HG03135 (cell line): ENCODE measurements at regions not wholly inside any gene's neighbourhood (a gene's known extent, or its start where the extent isn't known, plus 50 kb on each side); places are given as distances from the start of the nearest gene placed in this dataset.
"Not testable (repeated sequence)": the region's sequence is repeated elsewhere in the genome, so short reads cannot be mapped to it uniquely, and the experiment has no call there.

Experiments
- ATAC-seq: cut with Tn5 transposase; IDR thresholded peaks from one replicate; pipeline ENCODE4 v1.9.1; 2021; ENCODE audit warnings: mild to moderate bottlenecking, moderate library complexity; ENCODE audit not compliant: unreplicated experiment

DNA sequence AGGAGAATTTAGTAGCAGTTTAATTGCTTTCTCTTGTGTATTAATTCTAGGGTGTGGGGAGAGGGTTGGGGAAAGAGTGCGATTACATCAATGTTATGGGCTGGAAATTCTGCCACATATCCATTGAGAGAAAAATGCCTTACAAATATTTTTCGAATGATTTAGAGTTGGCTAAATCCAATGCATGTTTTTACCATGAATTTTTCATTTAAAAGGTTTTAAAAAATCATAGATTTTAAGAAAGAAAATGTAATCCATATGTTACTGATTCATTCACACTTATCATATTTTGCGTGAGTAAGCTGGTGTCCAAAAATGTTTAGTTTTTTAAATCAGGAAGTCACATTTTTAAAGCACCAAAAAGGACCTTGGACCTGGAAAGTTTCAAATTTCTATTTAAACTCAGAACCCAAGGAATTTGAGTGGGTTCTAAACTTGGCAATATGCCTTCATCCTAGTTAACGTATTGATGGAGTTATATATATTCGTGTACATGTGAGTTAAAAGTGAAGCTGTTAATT, 627.4 kb upstream of the CITED2 start:
- no peak for ATAC-seq

DNA sequence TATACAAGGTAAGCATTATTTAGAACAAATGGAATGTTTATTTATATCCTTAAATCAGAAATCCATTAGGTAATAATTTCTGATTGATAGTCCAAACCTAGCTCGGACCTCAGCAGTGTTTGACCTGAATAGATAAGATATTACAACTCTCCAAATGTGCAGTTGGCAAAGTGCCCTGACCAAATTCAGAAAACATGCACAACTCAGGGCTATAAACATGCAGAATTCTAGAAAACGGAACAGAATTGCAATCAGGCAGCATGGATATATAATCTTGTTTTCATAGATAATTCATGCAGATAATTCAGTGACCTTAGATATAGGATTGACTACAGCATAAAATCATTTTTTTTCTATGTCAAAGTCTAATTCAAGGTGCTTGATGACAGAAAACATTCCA, 626.6 kb upstream of the CITED2 start:
- no peak for ATAC-seq

DNA sequence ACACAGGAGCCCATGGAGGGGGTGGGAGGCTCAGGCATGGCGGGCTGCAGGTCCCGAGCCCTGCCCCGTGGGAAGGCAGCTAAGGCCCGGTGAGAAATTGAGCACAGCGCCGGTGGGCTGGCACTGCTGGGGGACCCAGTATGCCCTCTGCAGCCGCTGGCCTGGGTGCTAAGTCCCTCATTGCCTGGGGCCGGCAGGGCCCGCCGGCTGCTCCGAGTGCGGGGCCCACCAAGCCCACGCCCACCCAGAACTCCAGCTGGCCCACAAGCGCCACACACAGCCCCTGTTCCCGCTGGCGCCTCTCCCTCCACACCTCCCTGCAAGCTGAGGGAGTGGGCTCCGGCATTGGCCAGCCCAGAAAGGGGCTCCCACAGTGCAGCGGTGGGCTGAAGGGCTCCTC, 625.2 kb upstream of the CITED2 start:
- ATAC-seq, result not testable (repeated sequence)

DNA sequence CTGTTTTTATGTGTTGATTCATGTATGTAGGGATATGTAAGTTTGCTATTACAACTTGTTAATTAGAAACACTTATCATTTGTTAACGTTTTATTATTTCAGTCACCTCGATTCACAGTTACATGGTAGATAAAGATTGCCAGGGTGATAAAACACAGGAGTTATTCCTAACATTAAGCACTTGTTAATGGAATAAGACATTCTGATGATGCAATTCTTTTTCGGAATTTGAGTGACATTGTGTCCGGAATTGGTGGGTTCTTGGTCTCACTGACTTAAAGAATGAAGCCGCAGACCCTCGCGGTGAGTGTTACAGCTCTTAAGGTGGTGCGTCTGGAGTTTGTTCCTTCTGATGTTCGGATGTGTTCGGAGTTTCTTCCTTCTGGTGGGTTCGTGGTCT, 624.0 kb upstream of the CITED2 start:
- not testable (repeated sequence) for ATAC-seq

DNA sequence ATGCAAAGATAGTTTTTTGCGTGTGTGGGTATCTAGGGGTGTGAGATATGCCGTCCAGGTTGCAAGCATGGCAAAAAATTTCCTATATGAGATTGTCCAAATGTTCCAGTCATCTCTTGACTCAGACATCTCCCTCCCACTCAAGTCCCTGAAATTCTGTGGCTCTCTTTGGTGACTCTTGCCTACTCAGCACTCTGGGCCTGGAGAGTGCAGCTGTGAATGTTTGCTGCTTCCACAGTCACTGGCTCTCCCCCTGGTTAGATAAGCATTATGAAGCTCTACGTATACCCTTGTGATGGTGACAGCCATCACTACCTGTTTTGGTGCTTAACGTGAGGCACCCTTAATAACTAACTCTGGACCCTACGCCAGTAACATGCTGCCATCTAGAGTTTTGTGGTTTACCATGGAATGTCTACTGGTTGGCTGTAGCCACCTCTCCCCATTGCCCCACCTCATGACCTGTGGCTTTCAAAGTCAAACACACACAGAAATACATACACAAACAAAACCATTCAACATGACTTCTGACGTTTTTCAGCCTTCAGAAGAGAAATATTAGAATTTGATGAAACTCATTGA, 621.9 kb upstream of the CITED2 start:
- peak; percentile 52 for ATAC-seq

DNA sequence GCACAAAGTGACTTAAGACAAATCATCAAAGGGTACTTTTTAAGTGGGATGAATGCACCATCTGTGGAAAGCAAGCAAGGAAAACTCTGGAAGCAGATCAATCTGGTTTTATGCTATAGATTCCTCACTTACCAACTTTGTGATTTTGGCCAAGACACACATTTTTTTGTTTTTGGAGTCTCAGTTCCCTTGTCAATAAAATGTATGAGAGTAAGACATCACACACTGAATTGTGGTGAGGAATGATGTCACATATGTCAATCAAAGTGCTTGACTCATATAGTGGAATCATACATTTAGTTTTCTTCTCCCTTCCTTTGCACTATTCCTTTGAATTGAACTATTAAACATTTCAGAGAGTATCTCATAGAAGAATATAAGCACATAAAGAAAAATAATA, 620.5 kb upstream of the CITED2 start:
- ATAC-seq, result no peak

DNA sequence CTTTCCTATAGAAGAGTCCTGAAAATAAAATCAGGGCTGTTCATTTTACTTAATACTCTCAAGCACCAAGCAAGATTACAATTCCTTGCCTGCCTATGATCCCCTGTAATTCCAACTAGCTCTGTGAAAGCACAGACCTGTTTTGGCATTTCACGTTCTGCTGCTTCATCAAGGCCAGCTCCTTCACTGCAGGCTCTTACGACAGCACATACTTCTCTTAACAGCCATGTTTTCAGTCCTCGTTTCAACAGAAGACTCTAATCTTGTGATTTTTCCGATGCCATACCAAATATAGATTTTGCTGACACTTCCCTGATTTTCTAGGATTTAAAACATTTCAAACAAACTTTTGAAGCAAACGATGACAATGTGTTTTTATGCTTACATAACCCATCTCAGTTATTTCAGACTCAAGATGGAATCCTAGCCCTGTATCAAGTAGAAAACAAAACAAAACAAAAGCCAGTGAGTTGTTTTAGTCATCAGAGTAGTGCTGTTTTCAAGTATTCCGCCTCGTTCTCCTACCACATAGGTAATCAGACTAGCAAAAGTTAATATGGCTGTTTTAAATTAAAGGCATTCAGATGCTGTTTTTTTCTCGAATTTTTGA, 616.5 kb upstream of the CITED2 start:
- ATAC-seq, result no peak

DNA sequence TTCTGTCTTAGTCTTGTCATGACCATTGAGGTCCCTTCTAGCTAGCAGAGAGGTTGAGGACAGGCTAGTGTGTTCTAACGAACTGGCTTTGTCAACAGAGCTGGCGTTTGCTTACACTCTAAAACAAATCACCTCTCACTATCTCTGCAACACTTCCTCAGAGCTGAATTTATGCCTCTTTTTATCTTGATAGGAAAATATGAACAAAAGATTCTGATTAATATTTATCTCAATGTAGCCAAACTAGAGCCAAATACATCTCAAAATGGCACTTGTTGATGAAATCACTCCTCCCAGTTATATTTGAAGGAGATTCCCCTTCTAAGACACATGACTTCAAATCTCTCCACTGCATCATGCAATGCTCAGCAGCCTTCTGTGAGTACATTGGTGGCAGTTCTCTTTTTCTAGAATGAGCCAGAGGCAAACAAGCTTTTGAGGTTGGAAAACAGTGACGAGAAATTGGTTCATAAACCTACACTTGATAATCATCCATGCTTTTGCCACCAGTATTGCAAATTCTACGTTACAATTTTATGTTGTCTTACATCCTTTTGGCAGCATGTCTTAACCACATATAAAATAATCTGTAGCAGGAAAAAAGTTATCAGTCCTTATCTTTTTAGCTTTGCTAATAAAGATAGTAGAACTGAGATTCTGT, 615.7 kb upstream of the CITED2 start:
- no peak for ATAC-seq

DNA sequence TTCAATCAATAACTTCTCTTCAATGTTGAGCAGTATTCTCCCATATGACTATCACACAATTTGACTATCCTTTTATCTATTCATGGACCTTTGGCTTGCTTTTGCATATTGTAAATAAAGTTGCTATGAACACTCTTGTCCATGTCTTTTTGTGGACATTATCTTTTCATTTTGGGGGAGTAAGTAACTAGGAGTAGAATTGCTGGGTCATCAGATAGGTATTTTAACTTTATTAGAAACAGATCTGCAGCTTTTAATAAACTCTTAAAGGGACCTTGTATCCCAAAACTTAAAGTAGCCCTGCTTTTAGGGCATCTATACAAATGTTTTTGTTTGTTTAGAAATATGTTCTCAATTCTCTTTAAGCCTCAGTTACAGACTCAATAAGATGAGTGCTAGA, 614.2 kb upstream of the CITED2 start:
- no peak for ATAC-seq

DNA sequence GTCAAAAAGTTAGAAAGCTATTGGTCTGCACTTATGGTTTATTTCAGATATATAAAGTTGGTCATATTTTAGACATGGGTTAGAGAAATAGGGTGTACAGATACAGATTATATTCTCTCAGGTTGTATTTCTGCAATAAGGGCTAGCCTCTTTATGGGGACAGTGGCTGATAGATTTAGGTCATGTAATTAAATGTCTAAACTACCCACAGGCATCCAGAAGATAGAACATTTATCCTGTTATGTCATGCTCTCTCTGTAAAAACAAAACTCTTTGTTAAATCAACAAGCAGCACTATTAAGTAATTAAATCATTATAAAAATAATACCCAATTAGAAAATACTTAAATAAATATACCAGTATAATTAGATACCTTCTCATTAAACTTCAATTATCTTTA, 612.6 kb upstream of the CITED2 start:
- ATAC-seq, result no peak

DNA sequence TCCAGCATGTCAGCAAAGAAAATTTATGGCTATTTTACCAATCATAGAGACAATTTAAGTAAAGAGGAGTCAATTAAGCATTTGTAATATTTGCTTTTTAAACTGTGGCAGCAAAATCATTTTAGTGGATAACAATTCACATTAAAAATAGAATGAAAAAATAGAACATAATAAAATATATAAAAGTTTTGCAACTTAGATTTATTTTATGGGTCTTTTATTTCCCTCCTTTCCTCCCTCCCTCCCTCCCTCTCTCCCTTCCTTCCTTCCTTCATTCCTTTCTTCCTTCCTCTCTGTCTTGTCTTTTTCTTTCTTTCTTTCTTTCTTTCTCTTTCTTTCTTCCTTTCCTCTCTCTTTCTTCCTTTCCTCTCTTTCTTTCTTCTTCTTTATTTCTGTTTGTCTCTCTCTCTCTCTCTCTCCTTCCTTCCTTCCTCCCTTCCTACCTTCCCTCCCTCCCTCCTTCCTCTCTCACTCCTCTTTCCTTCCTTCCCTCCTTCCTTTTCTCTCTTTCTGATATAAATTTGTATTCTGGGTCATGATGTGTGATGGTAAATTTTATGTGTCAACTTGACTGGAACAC, 610.9 kb upstream of the CITED2 start:
- no peak for ATAC-seq

DNA sequence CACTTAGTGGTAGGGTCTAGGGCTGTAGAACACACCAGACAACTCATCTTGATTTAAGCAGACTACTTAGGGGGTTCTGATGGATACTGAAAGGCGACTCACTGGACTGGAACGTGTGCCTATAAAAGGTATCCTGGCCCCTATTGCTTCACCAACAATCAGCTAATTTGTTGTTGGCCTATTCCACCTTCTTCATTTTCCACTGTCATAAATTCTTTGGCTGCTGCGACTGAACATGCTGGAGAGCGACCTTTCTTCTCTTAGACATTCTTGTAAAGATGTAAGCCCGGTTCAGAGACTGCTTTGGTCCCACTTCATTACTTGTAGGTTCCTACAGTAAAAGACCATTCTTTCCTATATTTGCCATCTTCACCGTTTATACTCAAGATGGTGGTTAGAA, 609.9 kb upstream of the CITED2 start:
- no peak for ATAC-seq

DNA sequence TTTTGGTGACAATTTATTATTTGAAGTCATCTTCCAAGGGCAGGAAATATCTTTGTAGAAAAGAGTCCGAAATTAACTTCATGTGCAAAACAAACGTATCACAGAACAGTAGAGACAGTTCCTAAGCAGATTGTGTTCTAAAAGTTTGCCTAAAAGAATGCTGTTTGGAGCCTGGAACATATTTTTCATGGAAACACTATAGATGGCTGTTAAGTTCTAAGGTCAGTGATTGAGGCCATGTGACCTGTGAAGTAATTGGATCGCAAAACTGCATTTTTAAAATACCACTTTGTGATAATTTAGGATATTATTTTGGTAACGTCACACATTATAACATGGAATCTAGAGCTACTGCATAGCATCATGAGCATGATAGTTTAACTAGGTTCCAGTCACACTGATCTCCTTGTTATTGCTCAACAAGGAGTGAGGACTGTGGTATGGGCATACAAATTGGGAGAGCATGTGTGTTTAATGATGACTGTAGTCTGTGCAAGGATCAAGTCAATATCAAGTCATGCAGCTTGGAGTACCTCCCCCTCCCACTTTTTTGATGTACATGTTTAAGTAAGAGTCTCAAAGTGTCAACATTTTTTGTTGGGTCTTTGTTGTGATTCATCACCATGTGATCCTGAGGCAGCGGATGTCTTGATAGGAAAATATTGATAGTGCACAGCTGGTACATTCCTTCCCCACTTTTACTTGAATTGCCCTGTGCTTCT, 609.3 kb upstream of the CITED2 start:
- ATAC-seq, result no peak

DNA sequence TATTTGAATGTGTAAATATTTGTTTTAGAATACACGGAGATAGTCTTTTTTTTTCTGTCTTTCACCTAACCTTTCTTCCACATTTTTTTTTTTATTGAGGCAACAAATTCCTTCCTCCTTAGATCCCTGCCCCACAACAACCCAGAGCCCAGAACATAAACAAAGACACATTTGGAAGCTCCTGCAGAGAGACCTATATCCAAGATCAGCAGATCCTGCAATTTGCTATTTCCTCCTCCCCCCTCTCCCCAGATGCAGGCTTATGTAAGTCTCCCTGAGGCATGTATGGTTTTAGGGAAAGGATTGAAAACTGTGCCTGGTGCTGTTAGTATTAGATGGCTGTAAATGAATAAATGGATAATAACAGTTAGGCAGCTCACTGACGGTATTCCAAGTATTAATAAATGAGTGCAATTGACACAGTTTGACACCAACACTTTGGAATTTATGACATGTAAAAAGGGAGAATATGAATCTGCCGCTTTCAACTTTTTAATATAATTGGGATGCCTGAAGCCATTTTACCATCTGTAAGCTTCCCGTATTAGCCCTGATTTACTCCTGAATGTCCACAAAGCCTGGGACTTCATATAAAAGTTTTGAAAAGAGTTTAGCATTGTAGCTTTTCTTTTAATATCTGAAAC, 608.3 kb upstream of the CITED2 start:
- ATAC-seq, result no peak

DNA sequence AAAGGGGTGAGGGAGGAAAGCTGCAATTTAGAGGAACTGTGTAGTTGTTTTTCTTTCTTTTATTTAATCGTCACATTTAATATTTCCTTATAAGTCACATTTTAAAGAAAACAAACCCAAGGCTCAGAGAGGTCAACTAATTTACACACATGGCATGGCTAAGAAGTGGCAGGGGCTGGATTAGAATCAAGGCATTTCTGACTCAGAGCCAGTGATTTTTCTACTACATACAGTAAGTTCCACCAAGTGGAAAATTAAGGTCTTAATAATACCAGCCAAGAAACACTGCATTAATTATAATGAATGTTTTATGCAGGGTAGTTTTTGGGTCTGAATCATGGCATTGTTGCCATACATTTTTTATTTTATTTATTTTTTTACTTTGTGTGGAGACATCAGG, 607.7 kb upstream of the CITED2 start:
- ATAC-seq, result no peak

DNA sequence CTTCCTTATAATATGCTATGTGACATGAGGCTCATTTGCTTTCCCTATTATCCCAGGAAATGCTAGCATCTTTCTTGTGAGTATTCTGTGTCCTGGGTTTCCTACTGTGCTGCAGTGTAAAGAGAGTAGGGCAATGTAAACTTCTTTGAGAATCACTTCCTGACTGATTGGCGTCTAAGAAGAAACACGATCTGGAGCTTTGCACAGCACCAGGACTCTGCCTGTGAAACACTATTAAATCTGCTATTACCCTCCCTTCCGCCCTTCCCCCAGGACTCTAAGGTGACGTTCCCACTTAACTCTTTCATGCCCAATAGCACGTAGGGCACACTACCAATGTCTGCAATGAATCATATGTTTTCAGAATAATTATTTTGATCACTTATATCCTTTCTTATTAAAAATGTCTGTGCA, 607.3 kb upstream of the CITED2 start:
- no peak for ATAC-seq

DNA sequence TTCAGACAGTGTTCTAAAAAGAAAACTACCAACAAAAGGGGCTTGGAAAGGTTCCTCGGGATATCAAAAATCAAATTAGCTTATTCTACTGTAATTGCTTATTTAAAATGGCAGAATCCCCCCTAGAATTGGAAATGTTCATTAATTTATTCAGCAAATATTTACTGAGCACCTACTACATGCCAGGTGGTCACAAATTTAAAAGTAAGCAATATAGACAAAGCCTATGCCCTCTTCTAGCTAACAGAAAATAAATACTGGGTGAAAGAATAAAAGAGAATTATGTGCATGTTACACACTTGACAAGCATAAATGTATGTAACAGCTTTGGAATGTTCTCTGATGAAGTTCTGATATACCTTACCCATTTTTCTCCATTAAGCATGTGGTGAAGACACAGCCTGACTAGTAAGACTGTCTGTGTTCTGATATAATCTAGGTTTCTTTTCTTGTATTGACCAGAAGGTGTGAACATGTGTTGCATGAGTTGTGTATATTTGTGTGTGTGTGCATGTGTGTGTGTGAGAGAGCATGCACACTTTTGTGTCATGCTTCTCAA, 606.7 kb upstream of the CITED2 start:
- ATAC-seq, result no peak

DNA sequence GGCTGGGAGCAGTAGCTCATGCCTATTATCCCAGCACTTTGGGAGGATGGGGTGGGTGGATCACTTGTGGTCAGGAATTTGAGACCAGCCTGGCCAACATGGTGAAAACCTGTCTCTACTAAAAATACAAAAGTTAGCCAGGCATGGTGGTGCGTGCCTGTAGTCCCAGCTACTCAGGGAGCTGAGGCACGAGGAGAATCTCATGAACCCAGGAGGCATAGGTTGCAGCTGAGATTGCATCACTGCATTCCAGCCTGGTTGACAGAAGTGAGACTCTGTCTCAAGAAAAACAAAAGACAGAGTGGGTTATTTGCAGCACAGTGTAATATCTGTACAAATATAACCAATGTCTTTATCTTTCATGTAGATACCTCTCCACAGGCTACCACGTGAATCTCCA, 606.2 kb upstream of the CITED2 start:
- not testable (repeated sequence) for ATAC-seq

DNA sequence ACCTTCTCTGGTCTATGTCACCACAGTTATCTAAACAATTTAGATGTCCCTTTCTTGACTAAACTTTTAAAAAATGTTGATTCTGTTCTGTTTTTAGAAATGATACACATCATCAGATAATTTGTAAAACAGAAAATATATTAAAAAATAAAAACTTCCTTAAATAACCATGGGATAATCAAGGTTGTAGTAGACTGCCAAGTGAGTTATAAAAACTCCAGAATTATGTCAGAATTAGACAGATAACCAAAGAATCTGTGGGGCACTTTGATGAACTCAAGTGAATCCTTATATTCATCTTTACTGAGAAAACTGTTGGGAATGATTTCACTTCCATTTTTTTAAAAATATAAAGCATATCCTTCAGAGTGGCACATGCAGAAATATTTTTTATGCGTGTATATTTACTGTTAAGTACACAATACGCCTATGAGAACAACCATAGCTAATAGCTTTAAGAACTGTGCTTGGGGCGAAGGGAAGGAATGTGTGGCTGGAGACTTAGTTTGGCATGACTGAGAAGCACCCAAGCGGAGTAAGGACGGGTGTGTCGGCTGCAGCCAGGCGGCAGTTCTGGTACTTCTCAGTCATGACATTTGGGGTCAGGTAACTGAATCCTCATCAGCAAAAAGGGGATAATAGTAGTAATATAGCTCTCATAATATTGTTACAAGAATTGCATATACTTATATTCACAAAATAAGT, 604.7 kb upstream of the CITED2 start:
- ATAC-seq, result no peak

DNA sequence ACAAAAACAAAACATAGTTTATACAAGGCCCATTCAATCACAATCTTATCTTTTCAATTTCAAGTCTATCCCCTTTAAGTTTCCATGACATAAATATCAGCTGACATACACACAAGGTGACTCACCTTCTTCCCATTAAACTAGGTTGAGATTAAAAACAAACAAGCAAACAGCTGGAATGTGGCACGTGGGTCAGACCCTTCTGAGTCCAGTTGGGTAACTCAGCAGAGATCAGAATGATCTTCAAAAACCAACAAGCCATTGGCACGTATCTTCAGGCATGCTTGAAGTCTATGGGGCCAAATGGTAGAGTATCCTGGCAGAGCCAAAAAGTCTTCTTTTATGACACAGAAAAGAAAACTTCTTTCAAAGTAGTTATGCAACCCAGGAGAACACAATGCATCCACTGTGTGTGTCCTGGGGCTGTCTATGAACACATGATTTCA, 603.5 kb upstream of the CITED2 start:
- ATAC-seq, result no peak
